ENCODE measurements at regions not wholly inside any gene's neighbourhood (a gene's known extent, or its start where the extent isn't known, plus 50 kb on each side); places are given as distances from the start of the nearest gene placed in this dataset.

- TF ChIP-seq EZH2 (IDR thresholded peaks at IDR 0.05; ENCODE audit: insufficient read depth, poor library complexity, severe bottlenecking) (no peak), EZH2phosphoT487 (IDR thresholded peaks at IDR 0.05; ENCODE audit: insufficient read depth, low read depth) (no peak)
Observed at GRCh38 chr1:42035830-42036604, 117.2 kb upstream of the GUCA2B start.

Measured in GM23248 (cell line).